OCI-LY1 (cell line): ENCODE measurements at regions not wholly inside any gene's neighbourhood (a gene's known extent, or its start where the extent isn't known, plus 50 kb on each side); places are given as distances from the start of the nearest gene placed in this dataset.

Source experiments
- H2AFZ ChIP-seq: fragments of 200-600 bp; sonication (generic), shearing (Covaris generic); 2 replicates; pipeline ENCODE4 v1.6.0; 2014; ENCODE audit warnings: antibody characterized with exemption, mild to moderate bottlenecking, low read length
- H3F3A ChIP-seq: fragments of 200-600 bp; sonication (generic), shearing (Covaris generic); 2 replicates; pipeline ENCODE4 v1.6.0; 2014; ENCODE audit warnings: mild to moderate bottlenecking, antibody characterized with exemption, low read length, moderate library complexity; ENCODE audit not compliant: insufficient read depth
- H3K27ac ChIP-seq: fragments of 200-600 bp; sonication (generic); 2 replicates; pipeline ENCODE4 v1.5.1; 2014; ENCODE audit warnings: low read length, mixed run types, mild to moderate bottlenecking, low read depth; ENCODE audit not compliant: poor library complexity, severe bottlenecking
- H3K27me3 ChIP-seq: fragments of 200-600 bp; sonication (generic); 2 replicates; pipeline ENCODE4 v1.6.0; 2014; ENCODE audit warnings: antibody characterized with exemption, mild to moderate bottlenecking, low read length, moderate library complexity; ENCODE audit not compliant: insufficient read depth
- H3K36me3 ChIP-seq: fragments of 200-600 bp; sonication (generic); 2 replicates; pipeline ENCODE4 v1.6.1; 2014; ENCODE audit warnings: mild to moderate bottlenecking, antibody characterized with exemption, low read length, moderate library complexity, mixed read lengths; ENCODE audit not compliant: insufficient read depth
- H3K4me1 ChIP-seq: fragments of 200-600 bp; sonication (generic); 2 replicates; pipeline ENCODE4 v1.5.1; 2014; ENCODE audit warnings: mild to moderate bottlenecking, low read length, moderate library complexity; ENCODE audit not compliant: insufficient read depth, severe bottlenecking
- H3K4me2 ChIP-seq: fragments of 200-600 bp; sonication (generic), shearing (Covaris generic); 2 replicates; pipeline ENCODE4 v1.6.1; 2014; ENCODE audit warnings: low read length
- H3K4me3 ChIP-seq: fragments of 200-600 bp; sonication (generic); 2 replicates; pipeline ENCODE4 v1.5.1; 2014; ENCODE audit warnings: low read length, low read depth, mild to moderate bottlenecking, mixed read lengths; ENCODE audit not compliant: poor library complexity, severe bottlenecking
- H3K79me2 ChIP-seq: fragments of 200-600 bp; shearing (Covaris generic); 2 replicates; pipeline ENCODE4 v1.6.1; 2016; ENCODE audit warnings: mixed run types, low read length, mixed read lengths; ENCODE audit not compliant: insufficient read depth
- H3K9ac ChIP-seq: fragments of 200-600 bp; sonication (generic), shearing (Covaris generic); 2 replicates; pipeline ENCODE4 v1.6.1; 2014; ENCODE audit warnings: mild to moderate bottlenecking, low read length, mixed read lengths
- H3K9me2 ChIP-seq: fragments of 200-600 bp; sonication (generic), shearing (Covaris generic); 2 replicates; pipeline ENCODE4 v1.6.1; 2014; ENCODE audit warnings: low read depth, mild to moderate bottlenecking, low read length, mixed read lengths
- H3K9me3 ChIP-seq: fragments of 200-600 bp; shearing (Covaris generic); 2 replicates; pipeline ENCODE4 v1.6.1; 2014; ENCODE audit warnings: low read length, mixed read lengths
- H4K20me1 ChIP-seq: fragments of 200-600 bp; sonication (generic), shearing (Covaris generic); 2 replicates; pipeline ENCODE4 v1.6.0; 2016; ENCODE audit warnings: mild to moderate bottlenecking, low read length; ENCODE audit not compliant: insufficient read depth
- CTCF ChIP-seq: fragments of 200-600 bp; sonication (generic), shearing (Covaris generic); IDR thresholded peaks from 2 replicates; pipeline ENCODE4 v1.5.1; 2017; ENCODE audit warnings: mild to moderate bottlenecking, antibody characterized with exemption, low read length, moderate library complexity, mixed read lengths
- EZH2 ChIP-seq: fragments of 200-600 bp; sonication (generic), shearing (Covaris generic); IDR thresholded peaks from 2 replicates; pipeline ENCODE4 v1.8.0; 2017; ENCODE audit warnings: borderline replicate concordance, mixed run types, mild to moderate bottlenecking, antibody characterized with exemption, low read length, moderate library complexity, mixed read lengths

GRCh38 chr17:27157297-27157696 is 136.6 kb upstream of the WSB1 start:
- H3F3A ChIP-seq, result no peaks in the 10 kb centered on the region

GRCh38 chr17:27157898-27158297 is 136.0 kb upstream of the WSB1 start:
- Histone ChIP-seq H3K9me3 (no peaks in the 10 kb centered on the region), H4K20me1 (no peaks in the 10 kb centered on the region), H3K27me3 (no peaks in the 10 kb centered on the region; the same call in 1 of the 2 replicates), H2AFZ (no peak overlapping the region), H3K4me3 (no peak overlapping the region), H3F3A (no peaks in the 10 kb centered on the region), H3K36me3 (no peaks in the 10 kb centered on the region), H3K79me2 (no peaks in the 10 kb centered on the region), H3K27ac (no peak overlapping the region), H3K4me2 (no peak overlapping the region), H3K9ac (no peak overlapping the region), H3K4me1 (no peaks in the 10 kb centered on the region), H3K9me2 (no peaks in the 10 kb centered on the region)
- TF ChIP-seq CTCF, result no peak
- no peak for TF ChIP-seq EZH2

More at GRCh38 chr17:27157297-27157696, 136.6 kb upstream of the WSB1 start:
- Histone ChIP-seq H3K27me3 (no peaks in the 10 kb centered on the region; the same call in 1 of the 2 replicates), H3K27ac (no peak overlapping the region), H3K9me3 (no peaks in the 10 kb centered on the region), H3K79me2 (no peaks in the 10 kb centered on the region), H3K9ac (no peak overlapping the region), H2AFZ (no peak overlapping the region), H4K20me1 (no peaks in the 10 kb centered on the region), H3K36me3 (no peaks in the 10 kb centered on the region), H3K4me3 (no peak overlapping the region), H3K9me2 (no peaks in the 10 kb centered on the region), H3K4me2 (no peak overlapping the region), H3K4me1 (no peaks in the 10 kb centered on the region)
- TF ChIP-seq CTCF, result no peak
- no peak for TF ChIP-seq EZH2

GRCh38 chr17:27158382-27158781 is 135.5 kb upstream of the WSB1 start:
- Histone ChIP-seq H3K9me2 (no peaks in the 10 kb centered on the region), H3K27ac (no peak overlapping the region), H3K9ac (no peak overlapping the region), H3K4me1 (no peaks in the 10 kb centered on the region), H3K36me3 (no peaks in the 10 kb centered on the region), H3K79me2 (no peaks in the 10 kb centered on the region), H4K20me1 (no peaks in the 10 kb centered on the region), H2AFZ (no peak overlapping the region), H3K4me3 (no peak overlapping the region), H3K27me3 (no peaks in the 10 kb centered on the region; the same call in 1 of the 2 replicates), H3F3A (no peaks in the 10 kb centered on the region), H3K9me3 (no peaks in the 10 kb centered on the region), H3K4me2 (no peak overlapping the region)
- TF ChIP-seq EZH2 (no peak), CTCF (no peak)
